GM23338 (cell line): ENCODE measurements at regions not wholly inside any gene's neighbourhood (a gene's known extent, or its start where the extent isn't known, plus 50 kb on each side); places are given as distances from the start of the nearest gene placed in this dataset.

Source experiments
- ATAC-seq: fragments of 200-7000 bp; cut with Tn5 transposase; 3 replicates; pipeline ENCODE4 v1.9.1; 2020
- DNase-seq: peaks from one replicate; pipeline ENCODE4 v3.0.0-alpha.2; 2015; ENCODE audit warnings: low spot score
- H2AFZ ChIP-seq: fragments of 200-600 bp; sonication (generic); 2 replicates; pipeline ENCODE4 v1.8.0; 2016; ENCODE audit warnings: antibody characterized with exemption, mild to moderate bottlenecking, moderate library complexity
- H3F3A ChIP-seq: fragments of 200-600 bp; sonication (generic); replicated peaks from 2 replicates; pipeline ENCODE4 v1.8.0; 2017; ENCODE audit warnings: antibody characterized with exemption, mixed run types, low read depth
- H3K27ac ChIP-seq: fragments of 200-600 bp; sonication (generic); 2 replicates; pipeline ENCODE4 v1.6.1; 2016; ENCODE audit warnings: low read depth
- H3K27me3 ChIP-seq: fragments of 200-600 bp; sonication (generic); 2 replicates; pipeline ENCODE4 v1.8.0; 2016; ENCODE audit warnings: mild to moderate bottlenecking, mixed run types, moderate library complexity; ENCODE audit not compliant: insufficient read depth
- H3K36me3 ChIP-seq: fragments of 200-600 bp; sonication (generic); 2 replicates; pipeline ENCODE4 v1.8.0; 2016; ENCODE audit warnings: mild to moderate bottlenecking; ENCODE audit not compliant: insufficient read depth
- H3K4me1 ChIP-seq: fragments of 200-600 bp; sonication (generic); 2 replicates; pipeline ENCODE4 v1.8.0; 2016; ENCODE audit warnings: mild to moderate bottlenecking, moderate library complexity; ENCODE audit not compliant: insufficient read depth
- H3K4me2 ChIP-seq: fragments of 200-600 bp; sonication (generic); 2 replicates; pipeline ENCODE4 v1.7.1; 2017; ENCODE audit warnings: mixed run types
- H3K4me3 ChIP-seq: fragments of 200-600 bp; sonication (generic); 2 replicates; pipeline ENCODE4 v1.6.1; 2016; ENCODE audit warnings: mixed run types
- H3K79me2 ChIP-seq: fragments of 200-600 bp; sonication (generic); replicated peaks from 2 replicates; pipeline ENCODE4 v1.8.0; 2017; ENCODE audit warnings: mild to moderate bottlenecking; ENCODE audit not compliant: insufficient read depth
- H3K9me2 ChIP-seq: fragments of 200-600 bp; sonication (generic); 2 replicates; pipeline ENCODE4 v1.8.0; 2017; ENCODE audit not compliant: insufficient read depth
- H4K20me1 ChIP-seq: fragments of 200-600 bp; sonication (generic); replicated peaks from 2 replicates; pipeline ENCODE4 v1.8.0; 2017; ENCODE audit warnings: mild to moderate bottlenecking; ENCODE audit not compliant: insufficient read depth
- H3K27ac Mint-ChIP-seq: 2 replicates; pipeline ENCODE4 v1.8.0; 2020; ENCODE audit warnings: inconsistent platforms, mild to moderate bottlenecking, moderate library complexity, mixed read lengths
- H3K27me3 Mint-ChIP-seq: 3 replicates; pipeline ENCODE4 v1.8.0; 2022; ENCODE audit warnings: low read depth, mild to moderate bottlenecking, moderate library complexity, mixed read lengths, inconsistent platforms; ENCODE audit not compliant: insufficient read depth, poor library complexity
- H3K36me3 Mint-ChIP-seq: 3 replicates; pipeline ENCODE4 v1.8.0; 2021; ENCODE audit warnings: low read depth, mild to moderate bottlenecking, inconsistent platforms, moderate library complexity, mixed read lengths
- H3K4me1 Mint-ChIP-seq: 3 replicates; pipeline ENCODE4 v1.8.0; 2020; ENCODE audit warnings: mild to moderate bottlenecking, inconsistent platforms, mixed read lengths
- H3K4me3 Mint-ChIP-seq: 3 replicates; pipeline ENCODE4 v1.8.0; 2021; ENCODE audit warnings: moderate library complexity, mild to moderate bottlenecking, inconsistent platforms, mixed read lengths
- H3K9me3 Mint-ChIP-seq: 3 replicates; pipeline ENCODE4 v1.8.0; 2020; ENCODE audit warnings: moderate library complexity, mild to moderate bottlenecking, inconsistent platforms, mixed read lengths
- CREB1 ChIP-seq: fragments of 250-450 bp; sonication (Bioruptor Pico); IDR thresholded peaks from 2 replicates; pipeline ENCODE4 v1.5.0; 2020; ENCODE audit warnings: low read depth, mild to moderate bottlenecking, moderate library complexity
- ETS1 ChIP-seq: IDR thresholded peaks from 2 replicates; pipeline ENCODE4 v1.6.1; 2016; ENCODE audit warnings: antibody characterized with exemption
- EZH2 ChIP-seq: fragments of 200-600 bp; sonication (generic); IDR thresholded peaks from one replicate; pipeline ENCODE4 v1.8.0; 2017; ENCODE audit warnings: antibody characterized with exemption, mild to moderate bottlenecking, low read depth; ENCODE audit not compliant: unreplicated experiment
- EZH2phosphoT487 ChIP-seq: fragments of 200-600 bp; sonication (generic); IDR thresholded peaks from one replicate; pipeline ENCODE4 v1.8.1; 2018; ENCODE audit warnings: antibody characterized with exemption; ENCODE audit not compliant: unreplicated experiment
- NANOG ChIP-seq: IDR thresholded peaks from 2 replicates; pipeline ENCODE4 v1.6.1; 2016; ENCODE audit warnings: antibody characterized with exemption, borderline replicate concordance
- POLR2AphosphoS5 ChIP-seq: IDR thresholded peaks from 2 replicates; pipeline ENCODE4 v1.6.1; 2016; ENCODE audit warnings: antibody characterized with exemption, low read depth
- REST ChIP-seq: IDR thresholded peaks from one replicate; pipeline ENCODE4 v1.6.1; 2018; ENCODE audit warnings: antibody characterized with exemption; ENCODE audit not compliant: unreplicated experiment
- STAT1 ChIP-seq: IDR thresholded peaks from one replicate; pipeline ENCODE4 v1.6.1; 2016; ENCODE audit warnings: antibody characterized with exemption; ENCODE audit not compliant: unreplicated experiment
- ZNF114 ChIP-seq: fragments of 250-450 bp; sonication (Bioruptor Pico); IDR thresholded peaks from 2 replicates; pipeline ENCODE4 v1.5.0; 2020; ENCODE audit warnings: mild to moderate bottlenecking, moderate library complexity
- ZNF331 ChIP-seq: fragments of 250-450 bp; sonication (Bioruptor Pico); IDR thresholded peaks from 2 replicates; pipeline ENCODE4 v1.5.0; 2020; ENCODE audit warnings: low read depth, mild to moderate bottlenecking, moderate library complexity
- ZNF462 ChIP-seq: fragments of 250-450 bp; sonication (Bioruptor Pico); IDR thresholded peaks from 2 replicates; pipeline ENCODE4 v1.5.0; 2020; ENCODE audit warnings: mild to moderate bottlenecking, moderate library complexity
- TF ChIP-seq, protein P1 (sequence below), 2 experiments: fragments of 200-600 bp in 1 of 2; sonication (generic) in 1 of 2; conservative IDR thresholded peaks; 2 replicates each; pipeline versions ENCODE4 v1.5.1 to v1.6.1; 2016 to 2017; ENCODE audit warnings: antibody characterized with exemption in 2 of 2, low read depth in 2 of 2, mild to moderate bottlenecking in 2 of 2, moderate library complexity in 1 of 2

DNA sequence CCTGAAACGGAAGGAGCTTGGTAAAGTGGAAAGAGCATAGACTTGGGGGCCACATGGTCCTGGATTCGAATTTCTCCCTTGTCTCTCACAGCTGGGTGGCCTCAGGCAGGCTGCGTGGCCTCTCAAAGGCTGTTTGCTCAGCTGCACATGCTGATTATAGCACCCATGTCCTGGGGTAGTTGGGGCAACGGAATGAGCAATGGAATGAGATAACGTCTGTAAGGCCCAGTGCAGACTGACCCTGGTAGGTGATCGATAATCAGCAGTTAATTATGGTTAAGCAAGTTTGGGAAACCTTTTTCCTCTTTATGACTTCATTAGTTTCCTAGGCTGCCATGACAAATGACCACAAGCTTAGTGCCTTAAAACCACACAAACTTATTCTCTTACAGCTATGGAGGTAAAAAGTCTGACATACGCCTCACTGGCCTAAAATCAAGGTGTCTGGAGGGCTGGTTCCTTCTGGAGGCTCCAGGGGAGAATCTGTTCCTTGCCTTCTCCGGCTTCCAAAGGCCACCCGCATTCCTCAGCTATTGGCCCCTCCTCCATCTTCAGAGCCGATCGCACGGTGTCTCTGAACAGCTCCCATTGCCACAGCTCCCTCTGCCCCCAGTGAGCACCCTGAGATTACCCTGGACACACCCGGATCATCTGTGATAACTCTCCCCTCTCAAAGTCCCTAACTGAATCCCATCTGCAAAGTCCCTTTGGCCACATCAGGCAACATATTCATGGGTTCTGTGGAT, 294.9 kb upstream of the FOXF1 start:
- Histone ChIP-seq H3K36me3 (no peaks in the 10 kb centered on the region), H3K4me3 (no peak overlapping the region), H3K9me2 (peaks cover 2% of the 10 kb centered on the region; the same call in 1 of the 2 replicates), H3K27ac (no peak overlapping the region), H3K79me2 (no peaks in the 10 kb centered on the region), H2AFZ (no peak overlapping the region), H3K27me3 (no peaks in the 10 kb centered on the region), H4K20me1 (no peaks in the 10 kb centered on the region), H3F3A (no peaks in the 10 kb centered on the region), H3K4me2 (no peak overlapping the region), H3K4me1 (no peaks in the 10 kb centered on the region)
- Mint-ChIP-seq H3K27ac (no peak overlapping the region), H3K27me3 (peaks cover 9% of the 10 kb centered on the region), H3K4me1 (peaks cover 3% of the 10 kb centered on the region; the same call in 1 of the 3 replicates), H3K9me3 (peaks cover 4% of the 10 kb centered on the region; the same call in 2 of the 3 replicates), H3K36me3 (no peaks in the 10 kb centered on the region; the same call in 1 of the 3 replicates), H3K4me3 (no peak overlapping the region)
- ATAC-seq (no peak), DNase-seq (no peak)
- TF ChIP-seq STAT1: no peak
- no peak for TF ChIP-seq EZH2
- TF ChIP-seq REST: no peak
- TF ChIP-seq ZNF331 (CRISPR knock-in tag): no peak
- no peak for TF ChIP-seq ZNF462 (CRISPR knock-in tag)
- TF ChIP-seq, protein P1, sequence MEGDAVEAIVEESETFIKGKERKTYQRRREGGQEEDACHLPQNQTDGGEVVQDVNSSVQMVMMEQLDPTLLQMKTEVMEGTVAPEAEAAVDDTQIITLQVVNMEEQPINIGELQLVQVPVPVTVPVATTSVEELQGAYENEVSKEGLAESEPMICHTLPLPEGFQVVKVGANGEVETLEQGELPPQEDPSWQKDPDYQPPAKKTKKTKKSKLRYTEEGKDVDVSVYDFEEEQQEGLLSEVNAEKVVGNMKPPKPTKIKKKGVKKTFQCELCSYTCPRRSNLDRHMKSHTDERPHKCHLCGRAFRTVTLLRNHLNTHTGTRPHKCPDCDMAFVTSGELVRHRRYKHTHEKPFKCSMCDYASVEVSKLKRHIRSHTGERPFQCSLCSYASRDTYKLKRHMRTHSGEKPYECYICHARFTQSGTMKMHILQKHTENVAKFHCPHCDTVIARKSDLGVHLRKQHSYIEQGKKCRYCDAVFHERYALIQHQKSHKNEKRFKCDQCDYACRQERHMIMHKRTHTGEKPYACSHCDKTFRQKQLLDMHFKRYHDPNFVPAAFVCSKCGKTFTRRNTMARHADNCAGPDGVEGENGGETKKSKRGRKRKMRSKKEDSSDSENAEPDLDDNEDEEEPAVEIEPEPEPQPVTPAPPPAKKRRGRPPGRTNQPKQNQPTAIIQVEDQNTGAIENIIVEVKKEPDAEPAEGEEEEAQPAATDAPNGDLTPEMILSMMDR (conservative IDR thresholded peaks at IDR 0.05; ENCODE audit: low read depth in 2 of 2): no peak
- TF ChIP-seq NANOG: no peak
- TF ChIP-seq POLR2AphosphoS5: no peak
- no peak for TF ChIP-seq CREB1
- TF ChIP-seq ZNF114 (CRISPR knock-in tag): no peak
- TF ChIP-seq EZH2phosphoT487: no peak
- TF ChIP-seq ETS1: no peak
